Fibroblast of skin of right quadriceps (primary cell): ENCODE measurements at regions not wholly inside any gene's neighbourhood (a gene's known extent, or its start where the extent isn't known, plus 50 kb on each side); places are given as distances from the start of the nearest gene placed in this dataset.

ENCODE experiments used
- DNase-seq: peaks from one replicate; pipeline ENCODE4 v3.0.0-alpha.2; 2013

DNA sequence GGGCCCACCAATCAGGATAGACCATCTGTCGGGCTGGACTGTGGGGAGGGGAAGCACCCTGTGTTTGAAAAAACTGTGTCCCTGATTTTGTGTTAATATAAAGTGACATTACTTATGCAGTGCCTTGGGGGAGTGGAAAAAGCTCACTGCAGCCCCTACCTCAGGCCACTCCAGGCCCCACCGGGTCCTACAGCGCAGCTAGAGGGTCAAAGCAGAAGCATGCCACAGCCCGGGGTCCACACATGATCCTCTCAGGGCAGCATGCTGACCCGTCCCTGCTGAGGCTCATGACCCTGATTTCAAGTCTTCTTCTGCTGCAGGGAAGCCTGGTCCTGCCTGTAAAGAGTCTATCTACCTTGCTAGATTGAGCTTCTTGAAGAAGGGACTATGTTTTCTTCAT lies 133.0 kb upstream of the PLCB4 start:
- DNase-seq = no peak

DNA sequence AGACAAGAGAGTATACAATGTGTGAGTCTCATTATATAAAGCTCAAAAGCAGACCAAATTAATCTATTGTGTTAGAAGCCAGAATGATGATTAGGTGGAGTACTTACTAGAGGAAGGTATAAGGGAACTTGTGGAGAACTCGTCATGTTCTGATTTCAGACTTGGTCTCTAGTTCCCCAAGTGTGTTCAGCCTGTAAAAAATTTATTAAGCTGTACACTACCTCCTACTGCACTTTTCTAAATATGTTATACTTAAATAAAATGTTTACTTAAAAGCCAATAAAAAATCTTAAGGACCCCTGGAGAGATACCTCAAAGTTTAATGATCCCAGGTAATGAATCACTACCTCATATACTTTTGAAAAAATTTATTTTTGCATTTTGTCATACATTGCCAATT lies 130.4 kb upstream of the PLCB4 start:
- no peak for DNase-seq

DNA sequence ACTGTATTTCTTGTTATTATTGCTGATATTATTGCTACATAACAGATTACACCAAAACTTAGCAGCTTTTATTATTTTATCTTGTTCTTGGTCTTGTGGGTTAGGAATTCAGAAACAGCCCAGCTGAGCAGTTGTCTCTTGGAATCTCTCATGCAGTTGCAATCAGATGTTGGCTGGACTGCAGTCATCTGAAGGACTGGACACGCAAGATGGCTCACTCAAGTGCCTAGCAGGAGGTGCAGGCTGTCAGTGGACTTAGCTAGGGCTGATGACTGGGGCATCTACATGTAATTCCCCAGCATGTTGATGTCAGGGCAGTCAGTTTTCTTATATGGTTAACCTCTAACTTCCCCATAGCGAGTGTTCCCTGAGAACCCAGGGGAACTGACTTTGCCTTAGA lies 128.6 kb upstream of the PLCB4 start:
- no peak for DNase-seq

DNA sequence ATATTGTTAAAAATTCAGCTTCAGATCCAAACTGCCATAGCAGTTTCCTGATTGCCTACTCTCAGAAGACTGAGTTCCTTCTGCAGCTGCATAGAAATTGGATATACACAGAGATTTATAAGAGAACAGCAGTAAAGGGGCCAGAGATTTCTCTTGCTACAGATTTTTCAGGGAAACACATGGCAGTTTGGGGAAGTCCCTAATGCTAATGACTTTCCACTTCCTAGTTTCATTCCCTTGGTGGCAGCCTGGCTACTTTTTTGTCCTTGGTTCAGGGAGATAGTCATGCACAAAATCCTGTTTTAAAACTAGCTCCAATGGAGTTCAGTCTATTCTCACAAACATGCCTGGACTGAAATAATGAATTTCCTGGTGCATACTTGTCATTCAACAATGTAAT lies 125.3 kb upstream of the PLCB4 start:
- DNase-seq = no peak

DNA sequence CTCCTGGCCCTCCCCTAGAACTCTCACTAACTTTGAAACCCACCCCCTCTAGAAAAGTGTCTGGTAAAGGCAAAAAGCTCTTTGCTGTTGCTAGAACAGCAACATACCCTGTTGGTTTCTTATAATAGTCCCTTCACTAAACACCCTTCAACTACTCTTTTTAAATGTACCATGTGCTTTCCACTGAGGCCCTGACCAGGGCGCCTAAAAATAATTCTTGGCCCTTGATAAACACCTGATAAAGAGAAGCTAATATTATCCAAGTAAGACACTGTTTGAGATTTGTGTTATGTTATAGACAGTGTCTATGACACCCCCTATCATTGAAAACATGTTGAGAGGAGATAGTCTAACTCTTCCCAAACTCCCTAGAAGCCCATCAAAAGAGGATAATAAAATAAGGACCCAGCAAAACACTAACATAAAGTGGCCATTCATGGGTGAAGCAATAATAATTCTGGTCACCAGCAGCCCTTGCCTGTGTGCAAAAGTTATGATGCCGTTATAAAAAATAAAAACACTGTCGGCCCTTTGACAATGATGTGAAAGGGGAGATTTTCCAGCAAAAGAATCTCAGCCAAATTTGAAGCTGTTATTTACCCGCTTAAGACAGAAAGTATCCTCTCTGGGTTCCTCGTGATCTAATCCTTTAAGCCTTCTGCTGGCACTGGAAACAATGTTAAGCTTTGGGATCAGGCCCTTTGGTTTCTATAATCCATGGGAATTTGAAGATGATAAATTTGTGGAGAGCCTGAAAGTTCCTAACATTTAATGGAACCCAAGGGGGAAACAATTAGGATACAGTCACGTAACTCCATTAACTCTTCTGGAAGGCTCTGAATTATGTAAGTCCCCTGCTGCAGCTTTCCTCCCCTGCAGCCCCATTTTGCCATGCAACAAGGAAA lies 122.6 kb upstream of the PLCB4 start:
- DNase-seq = peak; percentile 73

DNA sequence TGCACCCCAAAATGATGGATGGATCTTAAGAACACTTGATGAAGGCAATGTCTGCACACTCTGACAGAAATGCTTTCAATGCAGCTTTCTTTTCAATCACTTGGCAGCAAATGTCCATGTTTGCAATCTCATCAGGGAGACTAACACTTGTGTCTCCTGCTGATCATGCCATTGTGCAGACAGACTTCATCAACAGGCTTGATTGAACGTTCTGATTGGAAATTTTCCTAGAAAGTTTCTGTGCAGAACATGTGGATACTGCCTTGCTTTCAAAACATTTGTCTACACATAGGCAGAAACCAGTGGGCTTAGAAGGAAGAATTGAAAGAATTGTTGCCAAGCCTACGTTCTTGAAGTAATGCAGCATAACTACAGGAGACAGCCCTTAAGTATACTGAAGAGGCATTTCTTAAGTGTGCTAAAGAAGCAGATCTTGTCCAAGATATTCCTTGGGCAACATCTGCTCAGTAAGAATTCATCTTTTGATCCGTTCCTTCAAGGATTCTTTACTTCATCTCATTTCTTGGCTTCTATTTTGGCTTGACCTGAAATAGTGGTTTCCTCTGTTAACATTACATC lies 120.4 kb upstream of the PLCB4 start:
- no peak for DNase-seq

DNA sequence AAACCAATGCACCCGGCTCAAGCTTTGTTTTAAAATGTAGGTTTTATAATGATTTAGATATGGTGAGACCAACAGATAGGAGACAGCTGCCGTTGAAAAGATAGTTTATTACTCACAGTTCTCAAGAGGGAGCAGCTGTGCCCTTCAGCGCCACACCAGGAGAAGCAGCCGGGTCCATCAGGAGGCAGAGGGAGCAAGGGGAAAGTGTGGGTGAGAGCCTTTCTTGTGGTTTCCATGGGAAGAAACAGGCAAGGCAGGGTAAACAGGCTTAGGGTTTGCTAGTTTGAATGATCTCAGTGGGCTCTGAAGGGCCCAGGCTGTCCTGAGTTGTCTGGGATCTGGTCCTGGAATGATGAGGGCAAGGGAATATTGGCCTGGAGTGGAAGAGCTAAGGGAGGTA lies 117.7 kb upstream of the PLCB4 start:
- no peak for DNase-seq

DNA sequence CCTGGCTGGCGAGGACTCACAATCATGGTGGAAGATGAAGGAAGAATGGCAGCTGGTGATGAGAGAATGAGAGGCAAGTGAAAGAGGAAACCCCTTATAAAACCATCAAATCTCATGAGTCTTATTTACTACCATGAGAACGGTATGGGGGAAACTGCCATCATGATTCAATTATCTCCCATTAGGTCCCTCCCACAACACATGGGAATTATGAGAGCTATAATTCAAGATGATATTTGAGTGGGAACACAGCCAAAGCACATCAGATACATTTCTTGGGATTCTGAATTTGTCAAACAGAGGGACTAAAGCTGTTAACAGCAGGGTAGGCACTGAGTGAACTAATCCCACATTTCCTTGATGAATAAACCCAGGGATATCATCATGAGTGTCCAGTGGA lies 116.2 kb upstream of the PLCB4 start:
- DNase-seq = peak; percentile 73

DNA sequence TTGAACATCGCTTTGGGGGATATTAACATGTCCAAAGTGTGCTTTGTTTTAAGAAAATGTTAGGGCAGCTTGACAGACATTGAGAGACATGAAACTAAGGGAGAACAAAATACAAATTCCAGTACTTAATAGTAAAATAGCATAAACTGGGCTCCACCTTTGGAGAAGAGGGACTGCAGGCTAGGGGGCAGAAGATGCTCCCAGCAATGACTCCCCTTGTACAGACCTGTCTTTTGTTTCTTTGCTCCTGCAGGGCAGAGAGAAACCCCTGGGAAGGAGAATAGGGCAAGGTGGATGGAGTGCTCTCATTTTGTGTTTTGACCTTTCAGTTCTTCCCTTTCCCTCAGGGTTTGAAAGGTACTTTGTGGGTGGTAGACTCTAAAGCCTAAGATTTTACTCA lies 115.6 kb upstream of the PLCB4 start:
- no peak for DNase-seq

DNA sequence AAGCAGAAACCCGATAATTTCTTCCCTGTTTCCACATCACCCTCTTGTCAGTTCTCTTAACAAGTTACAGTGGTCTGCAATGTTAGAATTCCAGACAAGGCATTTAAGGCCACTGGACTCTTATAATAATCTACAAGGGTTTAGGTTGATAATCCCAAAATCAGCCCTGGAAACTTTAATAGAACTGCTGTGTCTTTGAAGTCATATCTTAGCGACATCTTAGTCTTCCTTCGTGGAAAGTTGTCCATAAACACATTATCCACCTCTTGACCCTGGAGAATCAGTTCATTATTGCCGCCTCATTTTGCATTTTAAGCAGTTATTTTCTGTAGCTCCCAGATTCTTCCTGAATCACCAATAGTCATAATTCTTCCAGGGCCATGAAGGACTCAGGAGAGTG lies 108.6 kb upstream of the PLCB4 start:
- no peak for DNase-seq

DNA sequence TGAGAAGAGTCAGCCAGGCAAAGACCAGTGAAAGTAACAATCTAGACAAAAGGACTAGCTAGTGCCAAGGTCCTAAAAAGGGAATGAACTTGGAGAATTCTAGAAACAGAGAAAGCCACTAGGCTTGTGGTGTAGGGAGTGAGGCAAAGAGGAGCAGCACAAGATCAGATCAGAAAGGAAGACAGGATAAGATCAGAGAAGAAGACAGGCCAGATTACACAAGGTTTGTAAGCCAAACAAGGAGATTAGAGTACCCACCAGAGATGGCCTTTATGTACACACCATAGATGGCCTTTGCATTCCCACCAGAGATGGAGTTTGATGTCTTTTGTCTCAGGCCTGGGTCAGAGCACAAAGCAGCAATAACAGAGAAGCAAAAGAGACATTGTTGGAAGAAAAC lies 105.6 kb upstream of the PLCB4 start:
- DNase-seq = no peak

DNA sequence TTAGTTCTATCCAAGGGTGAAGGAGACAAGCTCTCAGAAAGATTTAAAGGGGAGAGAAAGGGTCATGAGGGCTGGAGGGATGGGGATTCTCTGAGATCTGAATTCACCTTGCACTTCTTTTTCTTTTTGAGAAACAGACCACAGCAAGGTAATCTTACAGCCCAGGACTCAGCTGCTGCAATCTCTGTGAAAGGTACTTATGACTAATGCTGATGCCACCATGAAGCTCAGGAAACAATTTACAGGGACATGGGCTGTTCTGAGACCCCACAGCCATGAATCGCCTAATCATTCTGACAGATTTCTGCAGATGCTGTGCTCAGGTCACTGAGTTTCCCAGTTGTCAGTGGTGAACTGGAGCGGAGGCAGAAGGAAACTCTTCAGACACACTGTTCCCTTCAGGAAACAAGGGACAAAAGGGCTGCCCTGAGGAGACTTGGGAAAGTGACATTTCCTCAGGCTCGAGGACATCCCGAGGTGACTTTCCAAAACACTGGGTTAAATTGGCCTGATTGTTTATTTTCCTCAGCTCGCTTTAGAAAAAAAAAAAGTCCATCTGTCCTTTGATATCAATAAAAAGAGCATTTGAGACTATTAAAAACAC lies 103.8 kb upstream of the PLCB4 start:
- no peak for DNase-seq

DNA sequence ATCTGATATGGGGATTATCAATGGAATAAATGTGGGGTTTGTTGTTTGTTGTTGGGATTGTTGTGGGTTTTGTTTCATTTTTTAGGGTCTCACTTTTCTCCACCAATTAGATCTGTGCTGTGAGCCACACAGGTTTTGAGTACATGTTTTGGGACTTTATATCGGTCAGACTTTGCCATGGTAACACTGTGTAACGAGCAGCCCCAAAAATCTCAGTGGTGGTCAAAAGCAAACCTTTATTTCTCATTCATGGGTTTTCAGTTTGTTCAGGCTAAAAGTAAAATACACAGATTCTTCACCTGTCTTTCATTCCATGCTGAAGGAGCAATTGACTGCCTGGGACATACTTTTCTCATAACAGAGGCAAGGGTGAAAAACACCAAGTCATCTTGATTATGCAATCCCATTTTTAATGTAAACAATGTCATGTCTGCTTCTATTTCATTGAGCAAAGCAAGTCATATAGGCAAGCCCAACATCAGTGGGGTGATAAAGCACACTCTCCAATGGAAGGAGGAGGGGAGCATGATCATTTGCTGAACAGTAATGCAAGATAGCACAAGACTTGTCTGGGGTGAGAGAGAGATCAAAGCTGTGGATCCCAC lies 101.1 kb upstream of the PLCB4 start:
- peak; percentile 2 for DNase-seq

DNA sequence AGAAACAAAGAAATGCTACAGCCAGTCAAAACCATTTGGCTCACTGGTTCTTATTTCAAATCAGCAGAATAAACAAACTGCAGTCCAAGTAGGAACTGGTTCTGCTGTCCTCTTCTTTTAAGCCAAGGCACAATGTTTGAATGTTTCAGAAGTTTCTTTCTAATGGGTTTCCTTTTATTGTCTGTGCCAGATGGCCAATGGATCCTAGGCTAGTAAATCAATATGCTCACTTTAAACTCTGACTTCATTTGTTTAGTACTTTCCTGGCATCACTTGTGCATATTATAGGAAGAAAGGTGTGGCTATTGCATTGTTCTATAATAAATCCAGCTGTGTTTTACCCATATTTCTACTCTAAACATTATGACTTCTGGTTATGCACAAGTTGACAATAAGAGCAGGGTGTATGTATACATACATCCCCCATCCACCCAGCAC lies 99.7 kb upstream of the PLCB4 start:
- no peak for DNase-seq

DNA sequence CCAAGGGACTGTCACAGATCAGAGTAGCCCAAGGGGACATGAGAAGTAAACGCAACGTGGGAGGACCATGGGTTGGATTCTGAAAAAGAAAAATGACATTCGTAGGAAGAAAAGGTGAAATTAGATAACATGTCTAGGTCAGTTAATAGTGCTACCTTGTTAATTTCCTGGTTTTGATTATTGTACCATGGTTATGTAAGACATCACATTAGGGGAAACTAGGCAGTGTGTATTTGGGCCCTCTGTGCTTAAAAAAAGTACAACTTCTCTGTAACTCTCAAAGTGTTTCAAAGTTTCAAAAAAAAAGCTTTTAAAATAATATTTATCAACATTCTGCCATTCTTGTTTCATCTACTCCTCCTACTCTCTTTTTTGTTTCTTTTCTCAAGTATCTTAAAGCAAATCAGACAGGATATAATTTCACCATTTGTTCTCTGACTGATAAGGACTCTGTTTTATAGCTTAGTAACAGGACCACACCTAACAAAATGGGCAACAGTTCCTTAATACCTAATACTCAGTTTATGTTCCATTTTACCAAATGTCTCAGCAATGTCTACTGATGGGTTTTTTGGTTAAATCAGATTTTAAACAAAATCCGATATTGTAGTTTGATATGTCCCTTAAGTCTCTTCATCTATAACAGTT lies 97.1 kb upstream of the PLCB4 start:
- DNase-seq = no peak

DNA sequence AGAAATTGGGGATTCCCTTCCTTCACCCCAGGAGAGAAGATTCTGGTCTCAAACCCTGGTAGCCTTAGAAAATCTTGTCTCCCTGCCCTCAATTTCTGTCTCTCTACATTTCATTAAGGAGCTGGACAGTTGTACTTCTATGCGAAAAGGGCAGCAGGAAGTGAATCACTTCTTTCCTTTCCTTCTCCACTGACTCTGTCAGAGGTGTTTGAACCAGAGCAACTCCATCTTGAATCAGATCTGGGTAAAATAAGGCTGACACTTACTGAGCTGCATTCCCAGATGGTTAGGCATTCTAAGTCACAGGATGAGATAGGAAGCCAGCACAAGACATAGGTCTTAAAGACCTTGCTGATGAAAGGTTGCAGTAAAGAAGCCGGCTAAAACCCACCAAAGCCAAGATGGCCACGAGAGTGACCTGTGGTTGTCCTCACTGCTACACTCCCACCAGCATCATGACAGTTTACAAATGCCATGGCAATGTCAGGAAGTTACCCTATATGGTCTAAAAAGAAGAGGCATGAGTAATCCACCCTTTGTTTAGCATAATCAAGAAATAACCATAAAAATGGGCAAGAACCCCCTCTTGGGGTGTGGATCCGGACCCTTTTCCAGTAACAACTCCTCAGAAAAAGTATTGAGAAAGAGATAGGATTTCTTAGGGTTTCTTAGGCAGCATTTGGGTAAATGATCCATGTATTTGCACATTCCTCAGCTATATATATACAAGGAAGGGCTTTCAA lies 95.8 kb upstream of the PLCB4 start:
- DNase-seq = peak; percentile 2

DNA sequence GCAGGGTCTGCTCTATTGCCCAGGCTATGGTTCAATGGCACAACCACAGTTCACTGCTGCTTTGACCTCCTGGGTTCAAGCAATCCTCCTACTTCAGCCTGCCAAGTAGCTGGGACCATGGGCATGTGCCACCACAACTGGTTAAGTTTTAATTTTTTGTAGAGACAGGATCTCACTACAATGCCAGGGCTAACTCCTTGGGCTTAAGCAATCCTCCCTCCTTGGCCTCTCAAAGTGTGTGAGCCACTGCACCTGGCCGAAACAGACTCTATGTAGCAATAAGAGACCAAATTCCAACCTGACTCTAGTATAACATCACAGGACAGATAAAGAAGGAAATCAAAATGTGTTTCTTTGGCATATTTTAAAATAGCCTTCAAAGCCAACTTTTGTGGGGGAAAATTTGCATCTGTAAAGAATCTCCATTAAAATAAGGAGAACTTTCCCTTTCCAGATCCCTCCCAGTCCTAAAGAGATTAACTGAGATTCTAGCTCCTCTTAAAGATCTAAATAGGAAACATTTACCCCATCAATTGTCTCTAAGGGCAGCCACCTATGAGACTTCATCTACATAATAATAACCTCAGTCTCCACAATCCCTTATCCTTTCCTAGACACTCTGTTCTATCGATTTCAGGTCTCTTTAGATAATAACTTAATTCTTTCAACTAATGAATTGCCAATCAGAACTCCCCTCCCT lies 94.7 kb upstream of the PLCB4 start:
- DNase-seq = no peak

DNA sequence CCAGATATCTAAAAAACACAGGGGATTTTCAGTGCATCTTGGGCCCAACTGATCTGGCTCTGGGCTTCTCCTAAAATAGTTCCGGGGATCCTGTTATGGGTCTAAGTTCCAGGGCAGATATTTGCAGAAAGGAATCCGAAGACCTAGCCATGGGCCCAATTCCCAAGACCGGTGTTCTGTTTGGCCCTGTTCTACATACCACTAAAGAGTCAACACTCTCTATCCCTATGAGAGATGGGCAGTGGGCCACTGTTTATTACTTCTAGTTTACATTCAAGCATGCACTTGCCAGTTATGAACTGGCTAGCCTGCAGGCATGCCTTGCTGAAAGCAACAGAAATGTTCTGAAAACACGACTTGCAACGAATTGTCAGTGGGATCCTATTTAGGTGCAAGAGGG lies 87.4 kb upstream of the PLCB4 start:
- no peak for DNase-seq

DNA sequence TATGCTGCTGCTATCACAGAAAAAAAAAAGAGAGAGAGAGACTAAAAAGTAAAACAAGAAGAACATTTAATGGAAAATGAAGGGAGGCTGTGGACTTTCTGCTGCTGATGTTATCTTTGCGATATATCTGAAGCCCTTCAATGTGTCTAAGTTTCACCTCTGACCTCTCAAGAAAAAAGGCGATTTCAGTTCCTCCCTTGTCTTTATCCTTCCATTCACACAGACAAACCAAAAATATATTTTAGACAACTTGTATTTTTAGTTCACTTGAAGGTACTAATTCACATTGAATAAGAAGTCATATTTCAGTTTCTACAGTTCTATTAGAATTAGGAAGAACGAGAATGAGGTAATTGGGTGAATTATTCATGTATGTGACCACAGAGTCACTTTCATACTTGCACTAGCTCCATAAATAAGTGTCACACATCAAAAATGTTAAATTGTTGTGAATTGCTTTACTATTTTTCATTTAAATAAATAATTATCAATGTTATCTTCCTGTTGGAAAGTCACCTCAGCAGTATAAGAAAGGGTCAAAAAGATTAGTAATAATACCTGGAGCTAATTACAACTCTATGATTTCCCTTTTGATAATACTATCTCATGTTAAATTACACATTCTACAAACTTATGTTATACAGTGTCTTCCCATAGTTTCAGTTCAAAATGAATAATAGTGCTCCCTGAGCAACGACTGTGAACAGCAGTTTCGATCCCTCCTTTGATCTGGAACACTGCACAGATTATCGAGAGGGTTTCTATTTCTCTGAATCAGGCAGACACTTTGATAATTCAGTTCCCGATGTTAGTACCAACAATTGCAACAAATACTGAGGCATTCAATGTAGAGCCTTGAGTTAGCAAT lies 85.2 kb upstream of the PLCB4 start:
- no peak for DNase-seq

DNA sequence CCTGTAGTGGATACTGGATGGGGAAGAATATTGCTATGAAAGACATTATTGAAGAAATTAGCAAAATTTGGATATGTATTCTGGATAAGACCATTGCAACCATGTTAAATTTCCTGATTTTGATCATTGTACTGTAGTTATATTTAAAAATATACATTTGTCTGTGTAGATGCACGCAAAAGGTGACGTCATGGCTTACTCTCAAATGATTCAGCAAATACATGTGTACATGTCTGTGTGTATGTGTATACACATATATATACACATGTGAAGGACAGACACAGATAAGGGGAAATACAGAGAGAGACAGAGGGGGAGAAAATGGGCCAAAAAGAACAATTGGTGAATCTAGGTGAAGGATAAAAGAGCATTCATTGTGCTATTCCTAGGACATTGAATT lies 82.3 kb upstream of the PLCB4 start:
- no peak for DNase-seq

DNA sequence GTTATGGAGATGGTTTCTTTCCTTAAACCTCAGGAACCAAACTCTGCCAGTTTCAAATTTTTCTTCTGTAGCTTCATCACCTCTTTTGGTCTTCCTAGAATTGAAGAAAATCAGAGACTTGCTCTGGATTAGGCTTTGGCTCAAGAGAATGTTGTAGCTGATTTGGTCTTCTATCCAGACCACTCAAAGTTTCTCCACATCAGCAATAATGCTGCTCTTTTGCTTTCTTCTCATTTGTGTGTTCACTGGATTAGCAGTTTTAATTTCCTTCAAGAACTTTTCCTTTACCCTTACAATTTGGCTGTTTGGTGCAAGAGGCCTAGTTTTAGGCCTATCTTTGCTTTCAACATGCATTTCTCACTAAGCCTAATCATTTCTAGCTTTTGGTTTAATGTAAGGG lies 78.1 kb upstream of the PLCB4 start:
- no peak for DNase-seq
